ENCODE measurements at regions not wholly inside any gene's neighbourhood (a gene's known extent, or its start where the extent isn't known, plus 50 kb on each side); places are given as distances from the start of the nearest gene placed in this dataset.

- TF ChIP-seq CTCF (IDR thresholded peaks at IDR 0.05) (no peak), POLR2A (IDR thresholded peaks at IDR 0.05) (no peak), EP300 (IDR thresholded peaks at IDR 0.05) (no peak)
Measured at GRCh38 chr3:162193148-162194095, 696.8 kb downstream of the OTOL1 start.

All from tibial nerve (tissue), 4 donors.